ENCODE measurements at regions not wholly inside any gene's neighbourhood (a gene's known extent, or its start where the extent isn't known, plus 50 kb on each side); places are given as distances from the start of the nearest gene placed in this dataset.

GRCh38 chr3:176074096-176074495, 1123.2 kb downstream of the TBL1XR1 start:
- DNase-seq (ENCODE audit: low read depth) = no peak
- TF ChIP-seq, protein P1, sequence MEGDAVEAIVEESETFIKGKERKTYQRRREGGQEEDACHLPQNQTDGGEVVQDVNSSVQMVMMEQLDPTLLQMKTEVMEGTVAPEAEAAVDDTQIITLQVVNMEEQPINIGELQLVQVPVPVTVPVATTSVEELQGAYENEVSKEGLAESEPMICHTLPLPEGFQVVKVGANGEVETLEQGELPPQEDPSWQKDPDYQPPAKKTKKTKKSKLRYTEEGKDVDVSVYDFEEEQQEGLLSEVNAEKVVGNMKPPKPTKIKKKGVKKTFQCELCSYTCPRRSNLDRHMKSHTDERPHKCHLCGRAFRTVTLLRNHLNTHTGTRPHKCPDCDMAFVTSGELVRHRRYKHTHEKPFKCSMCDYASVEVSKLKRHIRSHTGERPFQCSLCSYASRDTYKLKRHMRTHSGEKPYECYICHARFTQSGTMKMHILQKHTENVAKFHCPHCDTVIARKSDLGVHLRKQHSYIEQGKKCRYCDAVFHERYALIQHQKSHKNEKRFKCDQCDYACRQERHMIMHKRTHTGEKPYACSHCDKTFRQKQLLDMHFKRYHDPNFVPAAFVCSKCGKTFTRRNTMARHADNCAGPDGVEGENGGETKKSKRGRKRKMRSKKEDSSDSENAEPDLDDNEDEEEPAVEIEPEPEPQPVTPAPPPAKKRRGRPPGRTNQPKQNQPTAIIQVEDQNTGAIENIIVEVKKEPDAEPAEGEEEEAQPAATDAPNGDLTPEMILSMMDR (IDR thresholded peaks at IDR 0.05; ENCODE audit: insufficient read depth, low read depth, low read length) = no peak

GRCh38 chr3:176071943-176072342, 1125.3 kb downstream of the TBL1XR1 start:
- no peak overlapping the region for H3K4me3 ChIP-seq (ENCODE audit: low read depth, low read length)
- no peak for DNase-seq (ENCODE audit: low read depth)
- TF ChIP-seq, protein P1 (IDR thresholded peaks at IDR 0.05; ENCODE audit: insufficient read depth, low read depth, low read length) = no peak

More at GRCh38 chr3:176074096-176074495, 1123.2 kb downstream of the TBL1XR1 start:
- no peak overlapping the region for H3K4me3 ChIP-seq (ENCODE audit: low read depth, low read length)

DNA sequence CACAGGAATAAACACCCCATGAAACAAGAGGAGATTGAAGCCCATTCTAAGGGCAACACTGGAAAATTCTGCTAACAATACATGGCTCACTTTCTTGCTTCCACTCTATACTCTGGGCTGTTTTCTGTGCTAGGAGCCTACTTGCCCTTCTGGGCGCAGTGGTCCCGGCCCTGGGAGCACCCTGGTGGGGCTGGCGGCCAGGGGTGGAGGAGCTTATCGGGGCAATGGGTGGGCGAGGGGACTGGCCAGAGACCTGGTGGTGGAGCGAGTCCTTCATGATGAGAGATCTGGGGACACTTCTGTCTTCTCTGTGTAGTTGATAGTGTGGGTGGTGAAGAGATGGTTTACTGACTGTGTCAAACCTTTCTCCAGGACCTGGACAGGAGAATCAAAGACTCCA, 1128.5 kb downstream of the TBL1XR1 start:
- no peak for DNase-seq (ENCODE audit: low read depth)
- H3K4me3 ChIP-seq (ENCODE audit: low read depth, low read length) = no peak overlapping the region
- TF ChIP-seq, protein P1 (IDR thresholded peaks at IDR 0.05; ENCODE audit: insufficient read depth, low read depth, low read length) = no peak

GRCh38 chr3:176058856-176059255, 1138.4 kb downstream of the TBL1XR1 start:
- DNase-seq (ENCODE audit: low read depth) = no peak
- H3K4me3 ChIP-seq (ENCODE audit: low read depth, low read length) = no peak overlapping the region
- TF ChIP-seq, protein P1 (IDR thresholded peaks at IDR 0.05; ENCODE audit: insufficient read depth, low read depth, low read length) = no peak

GRCh38 chr3:176055836-176056235, 1141.4 kb downstream of the TBL1XR1 start:
- no peak for DNase-seq (ENCODE audit: low read depth)
- H3K4me3 ChIP-seq (ENCODE audit: low read depth, low read length) = no peak overlapping the region
- TF ChIP-seq, protein P1 (IDR thresholded peaks at IDR 0.05; ENCODE audit: insufficient read depth, low read depth, low read length) = no peak

GRCh38 chr3:176051766-176052165, 1145.5 kb downstream of the TBL1XR1 start:
- DNase-seq (ENCODE audit: low read depth) = no peak
- TF ChIP-seq, protein P1 (IDR thresholded peaks at IDR 0.05; ENCODE audit: insufficient read depth, low read depth, low read length) = no peak
- H3K4me3 ChIP-seq (ENCODE audit: low read depth, low read length) = no peak overlapping the region

DNA sequence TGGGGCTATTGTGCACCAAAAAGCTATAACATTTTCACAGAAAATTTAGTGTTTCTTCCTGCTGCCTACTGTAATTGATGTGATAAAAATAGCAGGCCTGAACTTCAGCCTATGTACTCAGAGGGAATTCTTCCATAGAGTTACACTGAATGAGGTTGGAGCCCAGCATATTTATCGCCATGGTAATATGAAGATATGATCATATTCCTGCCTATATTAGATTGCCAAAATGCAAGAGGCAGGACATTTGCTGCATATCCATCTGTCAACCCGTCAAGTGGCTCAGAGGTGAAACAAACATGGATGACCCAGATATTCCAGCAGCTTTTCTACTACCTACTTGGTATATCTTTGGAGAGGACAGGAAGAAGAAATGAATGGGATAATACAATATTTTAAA, 1150.6 kb downstream of the TBL1XR1 start:
- DNase-seq (ENCODE audit: low read depth) = no peak
- TF ChIP-seq, protein P1 (IDR thresholded peaks at IDR 0.05; ENCODE audit: insufficient read depth, low read depth, low read length) = no peak
- no peak overlapping the region for H3K4me3 ChIP-seq (ENCODE audit: low read depth, low read length)

All from fibroblast of villous mesenchyme (primary cell).